Spleen (tissue), 11 donors: ENCODE measurements at regions not wholly inside any gene's neighbourhood (a gene's known extent, or its start where the extent isn't known, plus 50 kb on each side); places are given as distances from the start of the nearest gene placed in this dataset.

ENCODE experiments used
- DNase-seq: peaks from one replicate; pipeline ENCODE4 v3.0.0-alpha.2; 2020
- H3K27ac ChIP-seq, 8 donors: fragments of 200-600 bp; sonication (generic) in 7 of 8; 1 replicate in 4 of 8; 2 replicates in 4 of 8; pipeline versions ENCODE4 v1.5.0 to v1.8.0; 2016 to 2021; ENCODE audit warnings: inconsistent platforms in 4 of 8, mild to moderate bottlenecking in 4 of 8, moderate library complexity in 1 of 8
- H3K27me3 ChIP-seq, 7 donors: fragments of 200-600 bp; sonication (generic) in 6 of 7; replicated peaks in 1 of 7; 1 replicate in 4 of 7; 2 replicates in 3 of 7; pipeline versions ENCODE4 v1.5.0 to v1.8.0; 2016 to 2021; ENCODE audit warnings: inconsistent platforms in 3 of 7, mild to moderate bottlenecking in 1 of 7
- H3K36me3 ChIP-seq, 6 donors: fragments of 200-600 bp; sonication (generic) in 5 of 6; 1 replicate in 4 of 6; 2 replicates in 2 of 6; pipeline versions ENCODE4 v1.5.0 to v1.8.0; 2016 to 2021; ENCODE audit warnings: inconsistent platforms in 2 of 6
- H3K4me1 ChIP-seq, 6 donors: fragments of 200-600 bp; sonication (generic) in 5 of 6; 1 replicate in 3 of 6; 2 replicates in 3 of 6; pipeline versions ENCODE4 v1.5.0 to v1.8.0; 2016 to 2021; ENCODE audit warnings: inconsistent platforms in 3 of 6
- H3K4me3 ChIP-seq, 8 donors: fragments of 200-600 bp; sonication (generic) in 7 of 8; 1 replicate in 4 of 8; 2 replicates in 4 of 8; pipeline versions ENCODE4 v1.5.0 to v1.8.0; 2016 to 2021; ENCODE audit warnings: inconsistent platforms in 4 of 8, mild to moderate bottlenecking in 4 of 8, moderate library complexity in 2 of 8
- H3K9me3 ChIP-seq, 8 donors: fragments of 200-600 bp; sonication (generic) in 7 of 8; 1 replicate in 4 of 8; 2 replicates in 4 of 8; pipeline versions ENCODE4 v1.5.0 to v1.8.0; 2016 to 2021; ENCODE audit warnings: inconsistent platforms in 4 of 8
- CTCF ChIP-seq, 11 experiments: fragments of 200-600 bp in 7 of 11; fragments of 450-650 bp in 4 of 11; sonication (generic) in 4 of 11; IDR thresholded peaks in 8 of 11; conservative IDR thresholded peaks in 3 of 11; 1 replicate in 7 of 11; 2 replicates in 4 of 11; pipeline versions ENCODE4 v1.4.0 to v1.8.0; 2016 to 2021; ENCODE audit warnings: antibody characterized with exemption in 11 of 11, inconsistent platforms in 4 of 11, mild to moderate bottlenecking in 1 of 11
- POLR2A ChIP-seq, 3 donors: fragments of 450-650 bp; IDR thresholded peaks; one replicate each; pipeline ENCODE4 v1.5.1; 2017; ENCODE audit warnings: antibody characterized with exemption in 3 of 3, mild to moderate bottlenecking in 1 of 3
- POLR2AphosphoS5 ChIP-seq, 3 donors: sonication (generic); formaldehyde crosslinking; IDR thresholded peaks; one replicate each; pipeline ENCODE4 v1.5.1; 2017; ENCODE audit warnings: antibody characterized with exemption in 3 of 3
- WGBS, 5 donors: extraction: QIAGEN DNeasy Blood & Tissue Kit in 3 of 5; methylation state at CpG; one replicate each; pipeline versions ENCODE4 v1.1.5 to v1.1.7; 2013 to 2018; 5-methylcytosine and 5-hydroxymethylcytosine counted together
- intact Hi-C: fragments of 100-400 bp; cut with DNase I; formaldehyde crosslinking; loops from one replicate; pipeline ENCODE4 v1.15.0; 2023; ENCODE audit warnings: low total_unique reads
- donor health status: healthy with polysubstance abuse.
- donor health status: DM: no; HTN: no; CAD: no; lungs with moderate emphysema.
- donor health status: DM: no; HTN: no; CAD: no.
- donor health status: Bipolar disorder and iron deficiency.
- donor health status: healthy.
- donor health status: DM: no; HTN: no; CAD: no.
- donor health status: DM: yes; HTN: yes; CAD: no.

GRCh38 chr2:22691666-22692065, 693.3 kb upstream of the KLHL29 start:
- no peaks in the 10 kb centered on the region for H3K36me3 ChIP-seq
- H3K27ac ChIP-seq: no peak overlapping the region
- no peaks in the 10 kb centered on the region for H3K4me1 ChIP-seq
- intact Hi-C loops: no loop called here
- WGBS, 5 donors: 79 to 90% (median 82%) methylated on average over 5 of the region's 5 CpGs
- H3K9me3 ChIP-seq: peaks cover 0 to 8% (median 0%) of the 10 kb centered on the region in 8 donors
- TF ChIP-seq POLR2A (IDR thresholded peaks at IDR 0.05) (no peak), CTCF (IDR thresholded peaks at IDR 0.05 in 8 of 11, conservative IDR thresholded peaks at IDR 0.05 in 3 of 11) (no peak), POLR2AphosphoS5 (IDR thresholded peaks at IDR 0.05) (no peak)
- no peaks in the 10 kb centered on the region for H3K27me3 ChIP-seq
- no peak overlapping the region for H3K4me3 ChIP-seq
- no peak for DNase-seq

DNA sequence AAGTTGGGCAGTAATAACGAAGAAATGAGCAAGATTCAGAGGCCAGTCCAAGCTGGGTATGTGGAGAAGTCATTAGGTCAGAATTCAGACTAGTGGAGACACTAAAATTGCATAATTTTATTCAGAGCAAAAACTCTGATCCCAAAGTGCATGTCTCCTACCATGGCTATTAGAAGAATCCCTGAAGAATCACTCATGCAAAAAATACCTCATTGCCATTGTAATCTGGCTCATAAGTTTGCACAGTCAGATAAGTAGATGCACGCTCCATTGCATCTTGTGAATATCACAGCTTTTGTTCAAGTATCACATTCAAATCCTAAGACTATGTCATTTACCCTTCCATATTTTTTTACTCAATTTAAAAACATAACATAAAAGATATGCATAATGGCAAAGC, 692.2 kb upstream of the KLHL29 start:
- H3K36me3 ChIP-seq: no peaks in the 10 kb centered on the region
- no peaks in the 10 kb centered on the region for H3K27me3 ChIP-seq
- WGBS, 5 donors: 69 to 84% (median 79%) methylated on average over 2 of the region's 2 CpGs
- DNase-seq: no peak
- H3K4me1 ChIP-seq: no peaks in the 10 kb centered on the region
- intact Hi-C loops: no loop called here
- H3K27ac ChIP-seq: no peak overlapping the region
- H3K9me3 ChIP-seq: no peaks in the 10 kb centered on the region
- H3K4me3 ChIP-seq: no peak overlapping the region
- TF ChIP-seq CTCF (IDR thresholded peaks at IDR 0.05 in 8 of 11, conservative IDR thresholded peaks at IDR 0.05 in 3 of 11): no peak
- TF ChIP-seq POLR2A (IDR thresholded peaks at IDR 0.05): no peak
- TF ChIP-seq POLR2AphosphoS5 (IDR thresholded peaks at IDR 0.05): no peak

- Histone ChIP-seq H3K27me3 (no peaks in the 10 kb centered on the region), H3K9me3 (no peaks in the 10 kb centered on the region), H3K36me3 (no peaks in the 10 kb centered on the region), H3K27ac (no peak overlapping the region), H3K4me3 (no peak overlapping the region), H3K4me1 (no peaks in the 10 kb centered on the region)
- intact Hi-C loops: no loop called here
- DNase-seq: no peak
- 61 to 75% (median 70%) methylated on average over 2 of the region's 2 CpGs for WGBS, 5 donors
- TF ChIP-seq CTCF (IDR thresholded peaks at IDR 0.05 in 8 of 11, conservative IDR thresholded peaks at IDR 0.05 in 3 of 11) (no peak), POLR2A (IDR thresholded peaks at IDR 0.05) (no peak), POLR2AphosphoS5 (IDR thresholded peaks at IDR 0.05) (no peak)
Observed at GRCh38 chr2:22694300-22694699, 690.7 kb upstream of the KLHL29 start.

- no peak for DNase-seq
- Histone ChIP-seq H3K27ac (no peak overlapping the region), H3K27me3 (no peaks in the 10 kb centered on the region), H3K4me1 (no peaks in the 10 kb centered on the region), H3K36me3 (no peaks in the 10 kb centered on the region), H3K4me3 (no peak overlapping the region), H3K9me3 (no peaks in the 10 kb centered on the region)
- TF ChIP-seq CTCF (IDR thresholded peaks at IDR 0.05 in 8 of 11, conservative IDR thresholded peaks at IDR 0.05 in 3 of 11) (no peak), POLR2A (IDR thresholded peaks at IDR 0.05) (no peak), POLR2AphosphoS5 (IDR thresholded peaks at IDR 0.05) (no peak)
- WGBS, 5 donors: 45 to 72% (median 59%) methylated on average over 1 of the region's 1 CpG
- intact Hi-C loops: no loop called here
Observed at GRCh38 chr2:22694856-22695255, 690.1 kb upstream of the KLHL29 start.
